H1 (cell line): ENCODE measurements at regions not wholly inside any gene's neighbourhood (a gene's known extent, or its start where the extent isn't known, plus 50 kb on each side); places are given as distances from the start of the nearest gene placed in this dataset.

Experiments used
- CTCF ChIA-PET: fragments of 300-600 bp; sonication (Branson Sonifier 250); formaldehyde crosslinking; loops from one replicate; lab custom pipeline; 2021; ENCODE audit not compliant: partially characterized antibody; lab: Charles Lee
- POLR2A ChIA-PET: fragments of 300-600 bp; sonication (Branson Sonifier 250); formaldehyde crosslinking; loops from one replicate; lab custom pipeline; 2021; ENCODE audit warnings: inconsistent platforms; ENCODE audit not compliant: partially characterized antibody; lab: Charles Lee
- DNase-seq, 2 experiments: peaks; one replicate each; pipeline versions ENCODE4 v3.0.0 to v3.0.0-alpha.2; 2010 to 2022; ENCODE audit warnings: low spot score in 2 of 2, low read depth in 1 of 2, mixed read lengths in 1 of 2
- FAIRE-seq: peaks from 2 replicates; lab custom pipeline; 2011; peaks lifted over from hg19 to GRCh38; lab: Jason Lieb, UNC
- H2AFZ ChIP-seq: 2 replicates; pipeline ENCODE4 v1.8.1; 2012; ENCODE audit warnings: low read length, inconsistent platforms
- H2AK5ac ChIP-seq: 2 replicates; pipeline ENCODE4 v1.6.1; 2013; ENCODE audit warnings: low read depth, low read length
- H2BK120ac ChIP-seq: replicated peaks from 2 replicates; pipeline ENCODE3; 2013; ENCODE audit warnings: low read depth, low read length, inconsistent platforms
- H2BK12ac ChIP-seq: 2 replicates; pipeline ENCODE4 v1.6.1; 2013; ENCODE audit warnings: low read depth, low read length
- H2BK15ac ChIP-seq: 2 replicates; pipeline ENCODE4 v1.6.1; 2013; ENCODE audit warnings: low read length
- H2BK20ac ChIP-seq: 2 replicates; pipeline ENCODE4 v1.6.1; 2013; ENCODE audit warnings: low read length
- H2BK5ac ChIP-seq: 2 replicates; pipeline ENCODE4 v1.6.1; 2013; ENCODE audit warnings: low read depth, low read length
- H3K14ac ChIP-seq: 2 replicates; pipeline ENCODE4 v1.6.1; 2013; ENCODE audit warnings: inconsistent platforms; ENCODE audit not compliant: insufficient read length
- H3K18ac ChIP-seq: 2 replicates; pipeline ENCODE4 v1.6.1; 2013; ENCODE audit warnings: low read length; ENCODE audit errors: extremely low read depth
- H3K23ac ChIP-seq: 2 replicates; pipeline ENCODE4 v1.6.1; 2013; ENCODE audit warnings: inconsistent platforms; ENCODE audit not compliant: insufficient read length
- H3K23me2 ChIP-seq: 2 replicates; pipeline ENCODE4 v1.6.1; 2013; ENCODE audit warnings: low read depth, low read length
- H3K27ac ChIP-seq: 2 replicates; pipeline ENCODE4 v1.6.1; 2011; ENCODE audit warnings: low read depth, low read length, inconsistent platforms
- H3K27me3 ChIP-seq, 4 experiments: replicated peaks in 1 of 4; 1 replicate in 1 of 4; 2 replicates in 3 of 4; pipeline versions ENCODE4 v1.6.1 to v1.8.1; 2011 to 2013; ENCODE audit warnings: low read length in 3 of 4, mild to moderate bottlenecking in 3 of 4, inconsistent platforms in 2 of 4, mixed read lengths in 2 of 4, moderate library complexity in 1 of 4; ENCODE audit not compliant: control insufficient read depth in 3 of 4, insufficient read depth in 3 of 4; ENCODE audit errors: extremely low read depth in 1 of 4
- H3K36me3 ChIP-seq, 4 experiments: 2 replicates each; pipeline versions ENCODE4 v1.6.1 to v1.8.1; 2011 to 2013; ENCODE audit warnings: mild to moderate bottlenecking in 4 of 4, low read length in 3 of 4, moderate library complexity in 2 of 4, control low read depth in 1 of 4, inconsistent platforms in 1 of 4; ENCODE audit not compliant: insufficient read depth in 4 of 4, control insufficient read depth in 2 of 4
- H3K4ac ChIP-seq: replicated peaks from 2 replicates; pipeline ENCODE3; 2013; ENCODE audit warnings: low read length, low read depth, mixed read lengths, inconsistent platforms; ENCODE audit not compliant: insufficient read length
- H3K4me1 ChIP-seq, 4 experiments: replicated peaks in 1 of 4; 1 replicate in 1 of 4; 2 replicates in 3 of 4; pipeline versions ENCODE4 v1.6.1 to v1.8.1; 2011 to 2013; ENCODE audit warnings: low read length in 3 of 4, inconsistent platforms in 2 of 4, mixed read lengths in 1 of 4; ENCODE audit not compliant: insufficient read depth in 4 of 4, control insufficient read depth in 3 of 4
- H3K4me2 ChIP-seq, 2 experiments: 2 replicates each; pipeline versions ENCODE4 v1.6.1 to v1.8.1; 2011 to 2013; ENCODE audit warnings: low read depth in 2 of 2, low read length in 2 of 2, control low read depth in 1 of 2, inconsistent platforms in 1 of 2, mild to moderate bottlenecking in 1 of 2; ENCODE audit not compliant: insufficient read depth in 1 of 2
- H3K4me3 ChIP-seq, 4 experiments: fragments of 200-600, 300-600 bp in 1 of 4; sonication (generic), shearing (Covaris generic), sonication (Bioruptor Twin) in 1 of 4; 2 replicates each; pipeline versions ENCODE4 v1.5.1 to v1.8.1; 2011 to 2016; ENCODE audit warnings: low read length in 4 of 4, low read depth in 3 of 4, control low read depth in 2 of 4, inconsistent platforms in 2 of 4, mild to moderate bottlenecking in 2 of 4, mixed read lengths in 1 of 4, moderate library complexity in 1 of 4; ENCODE audit not compliant: insufficient read depth in 2 of 4; ENCODE audit errors: extremely low read depth in 1 of 4
- H3K56ac ChIP-seq: replicated peaks from 2 replicates; pipeline ENCODE3; 2013; ENCODE audit warnings: low read depth, mild to moderate bottlenecking, mixed read lengths, low read length, inconsistent platforms; ENCODE audit not compliant: insufficient read length
- H3K79me1 ChIP-seq: 2 replicates; pipeline ENCODE4 v1.6.1; 2013; ENCODE audit warnings: low read depth, low read length, control low read depth
- H3K79me2 ChIP-seq, 2 experiments: 2 replicates each; pipeline versions ENCODE4 v1.6.1 to v1.8.1; 2012 to 2013; ENCODE audit warnings: low read length in 2 of 2, mild to moderate bottlenecking in 2 of 2, inconsistent platforms in 1 of 2; ENCODE audit not compliant: insufficient read depth in 2 of 2, control insufficient read depth in 1 of 2
- H3K9ac ChIP-seq, 4 experiments: replicated peaks in 1 of 4; 1 replicate in 1 of 4; 2 replicates in 3 of 4; pipeline versions ENCODE4 v1.6.1 to v1.8.1; 2011 to 2013; ENCODE audit warnings: low read depth in 3 of 4, low read length in 3 of 4, control low read depth in 2 of 4, mild to moderate bottlenecking in 2 of 4, moderate library complexity in 2 of 4, inconsistent platforms in 1 of 4; ENCODE audit errors: extremely low read depth in 1 of 4
- H3K9me3 ChIP-seq, 2 experiments: 2 replicates each; pipeline versions ENCODE4 v1.6.1 to v1.8.1; 2012 to 2013; ENCODE audit warnings: mild to moderate bottlenecking in 2 of 2, moderate library complexity in 2 of 2, control low read depth in 1 of 2, inconsistent platforms in 1 of 2, low read depth in 1 of 2, low read length in 1 of 2, mixed read lengths in 1 of 2; ENCODE audit not compliant: insufficient read depth in 2 of 2
- H4K20me1 ChIP-seq, 2 experiments: replicated peaks in 1 of 2; 2 replicates each; pipeline versions ENCODE3 to v1.8.1; 2011 to 2013; ENCODE audit warnings: inconsistent platforms in 2 of 2, low read length in 2 of 2, mild to moderate bottlenecking in 1 of 2; ENCODE audit not compliant: insufficient read depth in 2 of 2, control insufficient read depth in 1 of 2
- H4K5ac ChIP-seq: 2 replicates; pipeline ENCODE4 v1.6.1; 2013; ENCODE audit warnings: low read length, low read depth, mixed read lengths, inconsistent platforms; ENCODE audit not compliant: insufficient read length
- H4K8ac ChIP-seq: 2 replicates; pipeline ENCODE4 v1.8.0; 2013; ENCODE audit warnings: mild to moderate bottlenecking, moderate library complexity, low read length, inconsistent platforms; ENCODE audit not compliant: insufficient read depth; ENCODE audit errors: extremely low read depth
- H4K91ac ChIP-seq: replicated peaks from 2 replicates; pipeline ENCODE3; 2013; ENCODE audit warnings: low read length, mixed read lengths, inconsistent platforms; ENCODE audit not compliant: insufficient read length
- EGR1 ChIP-seq: IDR thresholded peaks from 2 replicates; pipeline ENCODE4 v1.6.1; 2011; ENCODE audit warnings: low read depth, low read length, borderline replicate concordance
- JUN ChIP-seq: IDR thresholded peaks from 2 replicates; pipeline ENCODE4 v1.6.1; 2011; ENCODE audit warnings: low read depth, mild to moderate bottlenecking, improper control_type of control experiment, low read length
- MAFK ChIP-seq: IDR thresholded peaks from 2 replicates; pipeline ENCODE4 v1.6.1; 2012; ENCODE audit warnings: low read depth, mild to moderate bottlenecking, improper control_type of control experiment, low read length
- RBBP5 ChIP-seq: IDR thresholded peaks from 2 replicates; pipeline ENCODE4 v1.7.1; 2012; ENCODE audit warnings: low read depth, mild to moderate bottlenecking, inconsistent platforms, low read length, moderate library complexity, borderline replicate concordance
- SIRT6 ChIP-seq: IDR thresholded peaks from one replicate; pipeline ENCODE4 v1.7.1; 2012; ENCODE audit warnings: low read length, inconsistent platforms
- WGBS, 2 experiments: shearing (Covaris generic) in 1 of 2; methylation state at CpG; one replicate each; pipeline versions ENCODE4 v1.1.6 to v1.1.7; 2013 to 2015; ENCODE audit warnings: low lambda C conversion rate in 2 of 2, mixed read lengths in 2 of 2, inconsistent platforms in 1 of 2, low coverage in 1 of 2, missing lambda C conversion rate in 1 of 2; ENCODE audit not compliant: insufficient replicate concordance in 2 of 2, insufficient coverage in 1 of 2, insufficient read length in 1 of 2; ENCODE audit errors: extremely low coverage in 1 of 2, missing lambda C conversion rate in 1 of 2; 5-methylcytosine and 5-hydroxymethylcytosine counted together
- TF ChIP-seq, protein P1 (sequence below): IDR thresholded peaks from 2 replicates; pipeline ENCODE4 v1.6.1; 2011; ENCODE audit warnings: low read length, improper control_type of control experiment

DNA sequence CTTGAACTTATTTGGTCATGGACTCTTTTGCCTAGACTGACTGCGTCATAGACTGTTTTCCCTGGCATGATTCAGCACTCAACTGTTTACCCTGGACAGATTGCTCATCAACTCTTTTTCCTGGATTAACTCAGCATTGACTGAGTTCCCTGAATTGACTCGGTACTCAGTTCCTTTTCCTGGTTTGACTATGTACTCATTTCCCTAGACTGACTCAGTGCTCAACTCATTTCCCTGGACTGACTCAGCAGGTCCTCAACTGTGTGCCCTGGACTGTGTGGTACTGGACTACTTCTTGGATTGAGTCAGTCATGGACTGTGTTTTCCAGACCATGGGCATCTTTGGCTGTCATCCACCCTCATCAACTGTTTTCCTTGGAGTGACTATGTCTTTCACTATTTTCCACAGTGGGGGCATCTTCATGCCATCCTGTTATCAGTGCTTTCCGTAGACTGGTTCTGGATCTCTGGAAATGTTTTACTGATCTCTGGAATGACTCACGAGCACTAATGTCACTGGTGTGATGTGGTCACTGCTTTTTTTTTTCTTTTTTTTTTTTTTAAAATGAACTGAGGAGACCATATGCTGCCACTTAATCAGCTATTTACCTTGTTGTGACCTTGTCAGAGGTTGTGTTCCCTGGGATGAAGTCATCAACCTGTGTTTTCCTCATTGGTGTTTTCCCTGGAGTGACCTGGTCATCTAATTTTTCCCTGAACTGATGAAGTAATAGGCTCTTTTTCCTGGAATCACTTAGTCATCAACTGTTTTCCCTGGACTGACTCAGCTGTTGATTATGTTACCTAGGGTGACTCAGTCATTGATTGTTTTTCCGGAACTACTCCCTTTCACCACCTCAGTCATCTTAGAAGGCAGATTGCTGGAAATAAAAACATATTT lies 1225.5 kb downstream of the NLGN4Y start:
- Histone ChIP-seq H2BK12ac (no peak overlapping the region), H3K9ac (no peak overlapping the region), H4K8ac (no peak overlapping the region), H3K56ac (no peak overlapping the region), H4K91ac (no peak overlapping the region), H3K4me1 (no peaks in the 10 kb centered on the region), H2BK15ac (no peak overlapping the region), H2BK20ac (no peak overlapping the region), H4K20me1 (no peaks in the 10 kb centered on the region), H3K4ac (no peak overlapping the region), H2AFZ (no peak overlapping the region), H3K9me3 (peaks cover 2 to 10% of the 10 kb centered on the region in 2 experiments; a peak in 2 of 4 replicates), H3K79me1 (no peaks in the 10 kb centered on the region), H3K4me2 (no peak overlapping the region), H4K5ac (no peak overlapping the region), H3K27me3 (no peaks in the 10 kb centered on the region), H2BK5ac (no peak overlapping the region), H3K27ac (no peak overlapping the region), H3K4me3 (no peak overlapping the region), H3K14ac (no peak overlapping the region), H2AK5ac (no peak overlapping the region), H3K18ac (no peak overlapping the region), H3K79me2 (no peaks in the 10 kb centered on the region), H3K36me3 (no peaks in the 10 kb centered on the region), H3K23ac (no peak overlapping the region), H2BK120ac (no peak overlapping the region), H3K23me2 (no peaks in the 10 kb centered on the region)
- ChIA-PET POLR2A (no interaction called here), CTCF (no interaction called here)
- no peak for FAIRE-seq
- TF ChIP-seq JUN (no peak), SIRT6 (no peak), EGR1 (no peak), MAFK (no peak), RBBP5 (no peak)
- TF ChIP-seq, protein P1, sequence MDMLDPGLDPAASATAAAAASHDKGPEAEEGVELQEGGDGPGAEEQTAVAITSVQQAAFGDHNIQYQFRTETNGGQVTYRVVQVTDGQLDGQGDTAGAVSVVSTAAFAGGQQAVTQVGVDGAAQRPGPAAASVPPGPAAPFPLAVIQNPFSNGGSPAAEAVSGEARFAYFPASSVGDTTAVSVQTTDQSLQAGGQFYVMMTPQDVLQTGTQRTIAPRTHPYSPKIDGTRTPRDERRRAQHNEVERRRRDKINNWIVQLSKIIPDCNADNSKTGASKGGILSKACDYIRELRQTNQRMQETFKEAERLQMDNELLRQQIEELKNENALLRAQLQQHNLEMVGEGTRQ = no peak
- 93% methylated on average over 4 of the region's 5 CpGs; no CpG with 5 or more reads in 1 of the 2 experiments for WGBS, 2 experiments
- DNase-seq = no peak
